B cell (primary cell): ENCODE measurements at regions not wholly inside any gene's neighbourhood (a gene's known extent, or its start where the extent isn't known, plus 50 kb on each side); places are given as distances from the start of the nearest gene placed in this dataset.

Experiments used
- ATAC-seq: fragments of 200-7000 bp; cut with Tn5 transposase; one replicate; pipeline ENCODE4 v1.10.0; 2021; ENCODE audit warnings: low read depth, mild to moderate bottlenecking, moderate number of reproducible peaks, moderate library complexity
- CTCF ChIA-PET: fragments of 350-600 bp; sonication (Branson Sonifier 250); formaldehyde crosslinking; loops from one replicate; lab custom pipeline; 2021; ENCODE audit warnings: antibody characterized with exemption, inconsistent platforms; lab: Charles Lee
- POLR2A ChIA-PET: fragments of 350-600 bp; sonication (Branson Sonifier 250); formaldehyde crosslinking; loops from one replicate; lab custom pipeline; 2021; ENCODE audit warnings: antibody characterized with exemption; lab: Charles Lee
- DNase-seq: peaks from one replicate; pipeline ENCODE4 v3.0.0; 2013
- H2AFZ ChIP-seq: 2 replicates; pipeline ENCODE4 v1.6.1; 2012; ENCODE audit warnings: mild to moderate bottlenecking, low read depth, low read length; ENCODE audit not compliant: insufficient read depth, poor library complexity, severe bottlenecking
- H3K27ac ChIP-seq, 2 donors: 1 replicate in 1 of 2; 2 replicates in 1 of 2; pipeline ENCODE4 v1.5.1; 2012 to 2013; ENCODE audit warnings: low read length in 2 of 2, mild to moderate bottlenecking in 2 of 2, moderate library complexity in 1 of 2
- H3K27me3 ChIP-seq, 4 experiments: fragments of 200-600 bp in 1 of 4; sonication (generic) in 1 of 4; replicated peaks in 1 of 4; 1 replicate in 2 of 4; 2 replicates in 2 of 4; pipeline versions ENCODE4 v1.6.1 to v1.7.0; 2013 to 2016; ENCODE audit warnings: low read length in 3 of 4, mild to moderate bottlenecking in 2 of 4, mixed read lengths in 1 of 4, moderate library complexity in 1 of 4; ENCODE audit not compliant: insufficient read depth in 4 of 4, control insufficient read depth in 3 of 4; ENCODE audit errors: control extremely low read depth in 1 of 4
- H3K36me3 ChIP-seq, 2 experiments: replicated peaks in 1 of 2; 1 replicate in 1 of 2; 2 replicates in 1 of 2; pipeline versions ENCODE4 v1.6.1 to v1.7.1; 2013; ENCODE audit warnings: low read length in 1 of 2; ENCODE audit not compliant: insufficient read depth in 2 of 2, control insufficient read depth in 1 of 2; ENCODE audit errors: control extremely low read depth in 1 of 2, extremely low read depth in 1 of 2
- H3K4me1 ChIP-seq, 2 donors: fragments of 200-600 bp in 1 of 2; sonication (generic) in 1 of 2; 1 replicate in 1 of 2; 2 replicates in 1 of 2; pipeline versions ENCODE4 v1.5.1 to v1.6.1; 2013 to 2017; ENCODE audit warnings: low read length in 2 of 2; ENCODE audit not compliant: control insufficient read depth in 2 of 2, insufficient read depth in 2 of 2
- H3K4me2 ChIP-seq: replicated peaks from 2 replicates; pipeline ENCODE3; 2012; ENCODE audit warnings: mild to moderate bottlenecking, low read depth, low read length; ENCODE audit not compliant: poor library complexity, severe bottlenecking
- H3K4me3 ChIP-seq, 5 experiments: fragments of 200-600 bp in 1 of 5; sonication (generic) in 1 of 5; 1 replicate in 3 of 5; 2 replicates in 2 of 5; pipeline versions ENCODE4 v1.5.1 to v1.7.0; 2011 to 2016; ENCODE audit warnings: low read length in 4 of 5, mild to moderate bottlenecking in 4 of 5, low read depth in 2 of 5, control low read depth in 1 of 5, moderate library complexity in 1 of 5; ENCODE audit not compliant: insufficient read depth in 1 of 5; ENCODE audit errors: control extremely low read depth in 1 of 5, extremely low read depth in 1 of 5
- H3K79me2 ChIP-seq: fragments of 200-600 bp; sonication (generic); one replicate; pipeline ENCODE4 v1.6.0; 2016; ENCODE audit warnings: low read length; ENCODE audit not compliant: control insufficient read depth, insufficient read depth
- H3K9ac ChIP-seq: fragments of 200-600 bp; sonication (generic); 2 replicates; pipeline ENCODE4 v1.6.1; 2017; ENCODE audit warnings: mild to moderate bottlenecking, low read length, moderate library complexity
- H3K9me3 ChIP-seq, 3 donors: one replicate each; pipeline versions ENCODE4 v1.6.1 to v1.7.1; 2013; ENCODE audit warnings: low read length in 2 of 3; ENCODE audit not compliant: control insufficient read depth in 2 of 3, insufficient read depth in 1 of 3; ENCODE audit errors: control extremely low read depth in 1 of 3
- H4K20me1 ChIP-seq: 2 replicates; pipeline ENCODE4 v1.6.0; 2012; ENCODE audit warnings: mild to moderate bottlenecking, low read length; ENCODE audit not compliant: insufficient read depth, control insufficient read depth, poor library complexity, severe bottlenecking
- H3K27ac Mint-ChIP-seq: one replicate; pipeline ENCODE4 v1.8.0; 2021; ENCODE audit warnings: mixed read lengths
- H3K27me3 Mint-ChIP-seq: one replicate; pipeline ENCODE4 v1.8.0; 2021; ENCODE audit warnings: mixed read lengths
- H3K4me1 Mint-ChIP-seq: one replicate; pipeline ENCODE4 v1.8.0; 2021; ENCODE audit warnings: mixed read lengths
- H3K4me3 Mint-ChIP-seq: one replicate; pipeline ENCODE4 v1.8.0; 2021; ENCODE audit warnings: mixed read lengths
- H3K9me3 Mint-ChIP-seq: one replicate; pipeline ENCODE4 v1.8.0; 2022; ENCODE audit warnings: mixed read lengths; ENCODE audit not compliant: insufficient read depth
- EZH2 ChIP-seq: IDR thresholded peaks from 2 replicates; pipeline ENCODE4 v1.6.1; 2012; ENCODE audit warnings: borderline replicate concordance, low read depth, mild to moderate bottlenecking, moderate library complexity, low read length; ENCODE audit not compliant: insufficient read depth, poor library complexity, severe bottlenecking
- WGBS: methylation state at CpG from one replicate; pipeline ENCODE4 v1.1.5; 2013; ENCODE audit warnings: missing lambda C conversion rate; ENCODE audit not compliant: insufficient coverage; 5-methylcytosine and 5-hydroxymethylcytosine counted together
- intact Hi-C: fragments of 100-400 bp; cut with micrococcal nuclease; formaldehyde crosslinking; loops from one replicate; pipeline ENCODE4 v1.10.0; 2022
- TF ChIP-seq, protein P1 (sequence below): fragments of 200-600 bp; IDR thresholded peaks from one replicate; pipeline ENCODE4 v1.8.0; 2022; ENCODE audit warnings: antibody characterized with exemption, mild to moderate bottlenecking

DNA sequence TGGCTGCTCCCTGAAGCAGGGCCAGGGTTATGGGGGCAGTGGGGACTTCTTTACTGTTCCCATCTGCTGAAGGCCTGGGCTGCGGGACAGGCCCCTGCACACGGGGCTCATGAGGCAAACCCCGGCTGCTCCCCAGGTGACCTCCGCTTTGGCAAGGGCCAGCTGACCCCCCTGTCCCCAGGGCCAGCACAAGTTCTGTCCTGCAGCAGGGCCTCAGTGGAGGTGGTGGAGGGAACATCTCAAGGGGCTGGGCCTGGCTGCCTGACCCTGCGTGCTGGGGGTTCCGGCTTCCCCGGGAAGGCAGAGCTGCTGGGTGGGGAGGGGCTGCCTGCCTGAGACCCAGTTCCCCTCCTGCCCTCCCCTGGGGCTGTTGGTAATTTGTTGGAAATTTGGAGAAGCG, 67.4 kb upstream of the RNU6ATAC start:
- ChIA-PET CTCF (no interaction called here), POLR2A (no interaction called here)
- intact Hi-C loops, result no loop called here
- Histone ChIP-seq H3K4me3 (no peak overlapping the region), H3K27ac (no peak overlapping the region), H3K4me1 (no peaks in the 10 kb centered on the region), H3K27me3 (peaks cover 0 to 24% (median 0%) of the 10 kb centered on the region in 4 experiments), H3K9ac (no peak overlapping the region), H3K36me3 (no peaks in the 10 kb centered on the region), H3K79me2 (no peaks in the 10 kb centered on the region), H4K20me1 (no peaks in the 10 kb centered on the region), H2AFZ (no peak overlapping the region), H3K4me2 (no peak overlapping the region), H3K9me3 (peaks cover 0 to 6% (median 0%) of the 10 kb centered on the region in 3 donors)
- H3K27me3 Mint-ChIP-seq, result peaks cover 9% of the 10 kb centered on the region
- DNase-seq, result no peak
- ATAC-seq, result no peak
- no peaks in the 10 kb centered on the region for H3K4me1 Mint-ChIP-seq
- H3K4me3 Mint-ChIP-seq, result no peak overlapping the region
- no peak overlapping the region for H3K27ac Mint-ChIP-seq
- no peak for TF ChIP-seq EZH2
- TF ChIP-seq, protein P1, sequence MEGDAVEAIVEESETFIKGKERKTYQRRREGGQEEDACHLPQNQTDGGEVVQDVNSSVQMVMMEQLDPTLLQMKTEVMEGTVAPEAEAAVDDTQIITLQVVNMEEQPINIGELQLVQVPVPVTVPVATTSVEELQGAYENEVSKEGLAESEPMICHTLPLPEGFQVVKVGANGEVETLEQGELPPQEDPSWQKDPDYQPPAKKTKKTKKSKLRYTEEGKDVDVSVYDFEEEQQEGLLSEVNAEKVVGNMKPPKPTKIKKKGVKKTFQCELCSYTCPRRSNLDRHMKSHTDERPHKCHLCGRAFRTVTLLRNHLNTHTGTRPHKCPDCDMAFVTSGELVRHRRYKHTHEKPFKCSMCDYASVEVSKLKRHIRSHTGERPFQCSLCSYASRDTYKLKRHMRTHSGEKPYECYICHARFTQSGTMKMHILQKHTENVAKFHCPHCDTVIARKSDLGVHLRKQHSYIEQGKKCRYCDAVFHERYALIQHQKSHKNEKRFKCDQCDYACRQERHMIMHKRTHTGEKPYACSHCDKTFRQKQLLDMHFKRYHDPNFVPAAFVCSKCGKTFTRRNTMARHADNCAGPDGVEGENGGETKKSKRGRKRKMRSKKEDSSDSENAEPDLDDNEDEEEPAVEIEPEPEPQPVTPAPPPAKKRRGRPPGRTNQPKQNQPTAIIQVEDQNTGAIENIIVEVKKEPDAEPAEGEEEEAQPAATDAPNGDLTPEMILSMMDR, result no peak
- 94% methylated on average over 3 of the region's 8 CpGs for WGBS
- no peaks in the 10 kb centered on the region for H3K9me3 Mint-ChIP-seq

DNA sequence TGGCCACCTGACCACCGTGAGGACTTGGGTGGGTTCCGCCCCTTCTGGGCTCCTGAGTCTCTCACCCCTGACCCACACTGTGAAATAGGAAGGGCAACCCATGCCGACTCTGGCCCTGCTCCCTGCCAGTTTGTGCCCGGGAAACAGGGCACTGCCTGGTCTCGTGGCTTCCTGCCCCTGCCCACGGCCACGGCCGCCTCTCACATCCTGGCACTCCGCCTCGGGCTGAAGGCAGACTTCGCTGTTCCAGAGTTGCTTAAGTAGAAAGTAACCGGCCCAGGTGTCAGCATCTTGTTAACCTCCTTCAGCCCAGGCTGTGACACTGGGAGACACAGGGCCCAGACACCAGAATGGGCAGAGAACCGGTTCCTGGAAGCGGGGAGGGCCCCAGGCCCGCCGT, 68.7 kb upstream of the RNU6ATAC start:
- H3K27ac ChIP-seq, result no peak overlapping the region
- no peak overlapping the region for H2AFZ ChIP-seq
- H3K36me3 ChIP-seq, result no peaks in the 10 kb centered on the region
- no peak overlapping the region for H3K4me2 ChIP-seq
- Mint-ChIP-seq H3K4me3 (no peak overlapping the region), H3K27ac (no peak overlapping the region), H3K9me3 (no peaks in the 10 kb centered on the region), H3K4me1 (no peaks in the 10 kb centered on the region), H3K27me3 (peaks cover 9% of the 10 kb centered on the region)
- H3K9me3 ChIP-seq, result peaks cover 0 to 6% (median 0%) of the 10 kb centered on the region in 3 donors
- H3K4me1 ChIP-seq, result no peaks in the 10 kb centered on the region
- peaks cover 0 to 26% (median 0%) of the 10 kb centered on the region in 4 experiments for H3K27me3 ChIP-seq
- no peak for DNase-seq
- no peak for ATAC-seq
- no peaks in the 10 kb centered on the region for H3K79me2 ChIP-seq
- 44% methylated on average over 16 of the region's 16 CpGs for WGBS
- no peak overlapping the region for H3K9ac ChIP-seq
- no peak for TF ChIP-seq EZH2
- TF ChIP-seq, protein P1, result no peak
- intact Hi-C loops, result no loop called here
- POLR2A ChIA-PET, result no interaction called here
- no peak overlapping the region for H3K4me3 ChIP-seq
- CTCF ChIA-PET, result no interaction called here
- no peaks in the 10 kb centered on the region for H4K20me1 ChIP-seq
